Body of pancreas (tissue), 4 donors: ENCODE measurements at regions not wholly inside any gene's neighbourhood (a gene's known extent, or its start where the extent isn't known, plus 50 kb on each side); places are given as distances from the start of the nearest gene placed in this dataset.
"Not testable (repeated sequence)": the region's sequence is repeated elsewhere in the genome, so short reads cannot be mapped to it uniquely, and the experiment has no call there.

Experiments used
- CTCF ChIP-seq, 7 experiments: fragments of 450-650 bp in 4 of 7; fragments of 200-600 bp in 3 of 7; sonication (generic) in 3 of 7; IDR thresholded peaks; one replicate each; pipeline ENCODE4 v1.5.1; 2016 to 2019; ENCODE audit warnings: antibody characterized with exemption in 7 of 7
- POLR2A ChIP-seq, 3 donors: fragments of 450-650 bp; IDR thresholded peaks; one replicate each; pipeline ENCODE4 v1.6.1; 2016; ENCODE audit warnings: antibody characterized with exemption in 3 of 3, mild to moderate bottlenecking in 2 of 3

- TF ChIP-seq CTCF, POLR2A (IDR thresholded peaks at IDR 0.05): not testable (repeated sequence)
Observed at GRCh38 chr7:150169943-150170490, 153.1 kb upstream of the LRRC61 start.
